ENCODE measurements at regions not wholly inside any gene's neighbourhood (a gene's known extent, or its start where the extent isn't known, plus 50 kb on each side); places are given as distances from the start of the nearest gene placed in this dataset.

- TF ChIP-seq, protein P1, sequence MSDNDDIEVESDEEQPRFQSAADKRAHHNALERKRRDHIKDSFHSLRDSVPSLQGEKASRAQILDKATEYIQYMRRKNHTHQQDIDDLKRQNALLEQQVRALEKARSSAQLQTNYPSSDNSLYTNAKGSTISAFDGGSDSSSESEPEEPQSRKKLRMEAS (IDR thresholded peaks at IDR 0.05) = no peak
- TF ChIP-seq E2F6 (IDR thresholded peaks at IDR 0.05; ENCODE audit: borderline replicate concordance, low read depth) = no peak
- TF ChIP-seq CTCF (IDR thresholded peaks at IDR 0.05) = no peak
- no peak for TF ChIP-seq RAD21 (conservative IDR thresholded peaks at IDR 0.05 in 1 of 2, IDR thresholded peaks at IDR 0.05 in 1 of 2)
- TF ChIP-seq, protein P2, sequence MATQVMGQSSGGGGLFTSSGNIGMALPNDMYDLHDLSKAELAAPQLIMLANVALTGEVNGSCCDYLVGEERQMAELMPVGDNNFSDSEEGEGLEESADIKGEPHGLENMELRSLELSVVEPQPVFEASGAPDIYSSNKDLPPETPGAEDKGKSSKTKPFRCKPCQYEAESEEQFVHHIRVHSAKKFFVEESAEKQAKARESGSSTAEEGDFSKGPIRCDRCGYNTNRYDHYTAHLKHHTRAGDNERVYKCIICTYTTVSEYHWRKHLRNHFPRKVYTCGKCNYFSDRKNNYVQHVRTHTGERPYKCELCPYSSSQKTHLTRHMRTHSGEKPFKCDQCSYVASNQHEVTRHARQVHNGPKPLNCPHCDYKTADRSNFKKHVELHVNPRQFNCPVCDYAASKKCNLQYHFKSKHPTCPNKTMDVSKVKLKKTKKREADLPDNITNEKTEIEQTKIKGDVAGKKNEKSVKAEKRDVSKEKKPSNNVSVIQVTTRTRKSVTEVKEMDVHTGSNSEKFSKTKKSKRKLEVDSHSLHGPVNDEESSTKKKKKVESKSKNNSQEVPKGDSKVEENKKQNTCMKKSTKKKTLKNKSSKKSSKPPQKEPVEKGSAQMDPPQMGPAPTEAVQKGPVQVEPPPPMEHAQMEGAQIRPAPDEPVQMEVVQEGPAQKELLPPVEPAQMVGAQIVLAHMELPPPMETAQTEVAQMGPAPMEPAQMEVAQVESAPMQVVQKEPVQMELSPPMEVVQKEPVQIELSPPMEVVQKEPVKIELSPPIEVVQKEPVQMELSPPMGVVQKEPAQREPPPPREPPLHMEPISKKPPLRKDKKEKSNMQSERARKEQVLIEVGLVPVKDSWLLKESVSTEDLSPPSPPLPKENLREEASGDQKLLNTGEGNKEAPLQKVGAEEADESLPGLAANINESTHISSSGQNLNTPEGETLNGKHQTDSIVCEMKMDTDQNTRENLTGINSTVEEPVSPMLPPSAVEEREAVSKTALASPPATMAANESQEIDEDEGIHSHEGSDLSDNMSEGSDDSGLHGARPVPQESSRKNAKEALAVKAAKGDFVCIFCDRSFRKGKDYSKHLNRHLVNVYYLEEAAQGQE (IDR thresholded peaks at IDR 0.05) = no peak
- TF ChIP-seq USF2 (IDR thresholded peaks at IDR 0.05) = no peak
- no peak for TF ChIP-seq CHD2 (IDR thresholded peaks at IDR 0.05; ENCODE audit: low read length, partially characterized antibody)
- TF ChIP-seq RFX5 (IDR thresholded peaks at IDR 0.05) = no peak
- TF ChIP-seq MAFK (IDR thresholded peaks at IDR 0.05; ENCODE audit: partially characterized antibody) = no peak
- TF ChIP-seq, protein P3, sequence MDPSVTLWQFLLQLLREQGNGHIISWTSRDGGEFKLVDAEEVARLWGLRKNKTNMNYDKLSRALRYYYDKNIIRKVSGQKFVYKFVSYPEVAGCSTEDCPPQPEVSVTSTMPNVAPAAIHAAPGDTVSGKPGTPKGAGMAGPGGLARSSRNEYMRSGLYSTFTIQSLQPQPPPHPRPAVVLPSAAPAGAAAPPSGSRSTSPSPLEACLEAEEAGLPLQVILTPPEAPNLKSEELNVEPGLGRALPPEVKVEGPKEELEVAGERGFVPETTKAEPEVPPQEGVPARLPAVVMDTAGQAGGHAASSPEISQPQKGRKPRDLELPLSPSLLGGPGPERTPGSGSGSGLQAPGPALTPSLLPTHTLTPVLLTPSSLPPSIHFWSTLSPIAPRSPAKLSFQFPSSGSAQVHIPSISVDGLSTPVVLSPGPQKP (IDR thresholded peaks at IDR 0.05; ENCODE audit: low read depth, low read length) = no peak
- TF ChIP-seq, protein P4, sequence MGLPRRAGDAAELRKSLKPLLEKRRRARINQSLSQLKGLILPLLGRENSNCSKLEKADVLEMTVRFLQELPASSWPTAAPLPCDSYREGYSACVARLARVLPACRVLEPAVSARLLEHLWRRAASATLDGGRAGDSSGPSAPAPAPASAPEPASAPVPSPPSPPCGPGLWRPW (IDR thresholded peaks at IDR 0.05) = no peak
- TF ChIP-seq RCOR1 (IDR thresholded peaks at IDR 0.05; ENCODE audit: low read depth, low read length) = no peak
- no peak for TF ChIP-seq EHF (CRISPR knock-in tag; IDR thresholded peaks at IDR 0.05)
Measured at GRCh38 chr3:31185062-31185357, 290.5 kb upstream of the GADL1 start.

All from A549 (cell line).